Stomach (tissue), 8 donors: ENCODE measurements at regions not wholly inside any gene's neighbourhood (a gene's known extent, or its start where the extent isn't known, plus 50 kb on each side); places are given as distances from the start of the nearest gene placed in this dataset.
"Not testable (repeated sequence)": the region's sequence is repeated elsewhere in the genome, so short reads cannot be mapped to it uniquely, and the experiment has no call there.

ENCODE experiments used
- DNase-seq, 2 donors: peaks; one replicate each; pipeline versions ENCODE4 v3.0.0 to v3.0.0-alpha.2; 2013 to 2019
- H3K27ac ChIP-seq, 5 donors: fragments of 200-600 bp in 4 of 5; sonication (generic) in 4 of 5; one replicate each; pipeline ENCODE4 v1.5.1; 2013 to 2019; ENCODE audit warnings: mild to moderate bottlenecking in 1 of 5, moderate library complexity in 1 of 5
- H3K27me3 ChIP-seq, 3 donors: fragments of 200-600 bp; sonication (generic); one replicate each; pipeline ENCODE4 v1.5.1; 2017 to 2019; ENCODE audit warnings: mixed run types in 1 of 3
- H3K36me3 ChIP-seq, 4 donors: fragments of 200-600 bp; sonication (generic); 1 replicate in 3 of 4; 2 replicates in 1 of 4; pipeline ENCODE4 v1.5.1; 2016 to 2019
- H3K4me1 ChIP-seq, 4 donors: fragments of 200-600 bp; sonication (generic); one replicate each; pipeline ENCODE4 v1.5.1; 2016 to 2019
- H3K4me3 ChIP-seq, 4 donors: fragments of 200-600 bp; sonication (generic) in 3 of 4; one replicate each; pipeline ENCODE4 v1.5.1; 2016 to 2019; ENCODE audit warnings: mild to moderate bottlenecking in 1 of 4
- H3K9me3 ChIP-seq, 4 donors: fragments of 200-600 bp; sonication (generic); one replicate each; pipeline ENCODE4 v1.5.1; 2016 to 2019
- EP300 ChIP-seq: sonication (generic); formaldehyde crosslinking; IDR thresholded peaks from one replicate; pipeline ENCODE4 v1.6.1; 2017; ENCODE audit warnings: antibody characterized with exemption
- POLR2A ChIP-seq, 4 donors: fragments of 450-650 bp; IDR thresholded peaks; one replicate each; pipeline ENCODE4 v1.6.1; 2016; ENCODE audit warnings: antibody characterized with exemption in 4 of 4, control low read depth in 2 of 4, mild to moderate bottlenecking in 1 of 4, moderate library complexity in 1 of 4
- POLR2AphosphoS5 ChIP-seq, 3 donors: sonication (generic); formaldehyde crosslinking; IDR thresholded peaks; one replicate each; pipeline ENCODE4 v1.6.1; 2016; ENCODE audit warnings: antibody characterized with exemption in 3 of 3
- WGBS, 5 donors: extraction: QIAGEN DNeasy Blood & Tissue Kit in 3 of 5; methylation state at CpG; one replicate each; pipeline versions ENCODE4 v1.1.5 to v1.1.7; 2013 to 2018; 5-methylcytosine and 5-hydroxymethylcytosine counted together
- intact Hi-C: fragments of 100-400 bp; cut with DNase I; formaldehyde crosslinking; loops from one replicate; pipeline ENCODE4 v1.15.1; 2023; ENCODE audit warnings: low total_unique reads
- TF ChIP-seq, protein P1 (sequence below), 7 experiments: fragments of 450-650 bp in 4 of 7; fragments of 200-600 bp in 3 of 7; sonication (generic) in 3 of 7; IDR thresholded peaks; one replicate each; pipeline ENCODE4 v1.5.1; 2016 to 2019; ENCODE audit warnings: antibody characterized with exemption in 7 of 7, control low read depth in 2 of 7, mild to moderate bottlenecking in 1 of 7
- donor health status: healthy with polysubstance abuse.
- donor health status: Bipolar disorder and iron deficiency.
- donor health status: healthy.

DNA sequence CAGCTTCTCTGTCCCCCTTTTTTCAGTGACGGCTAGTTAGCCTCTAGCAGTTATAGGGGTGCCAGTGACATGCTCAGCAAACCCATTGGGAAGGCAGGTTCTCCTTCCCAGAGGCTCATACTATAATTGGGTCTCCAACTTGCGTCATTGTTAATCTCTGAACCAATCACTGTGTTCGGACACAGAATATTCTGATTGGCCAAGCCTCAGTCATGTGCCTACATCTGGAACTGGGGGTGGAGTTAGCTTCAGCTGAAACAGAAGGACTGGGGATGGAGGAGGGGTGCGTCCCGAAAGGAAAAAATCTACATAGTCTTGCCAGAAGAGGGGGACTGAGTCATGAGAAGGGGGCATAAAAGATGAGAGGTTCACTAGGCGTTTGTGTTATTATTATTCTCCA, 165.6 kb downstream of the SUDS3 start:
- Histone ChIP-seq H3K36me3 (no peaks in the 10 kb centered on the region), H3K9me3 (no peaks in the 10 kb centered on the region), H3K27ac (no peak overlapping the region), H3K4me3 (no peak overlapping the region), H3K27me3 (no peaks in the 10 kb centered on the region), H3K4me1 (peaks cover 0 to 6% (median 0%) of the 10 kb centered on the region in 4 donors)
- DNase-seq, result no peak
- no peak for TF ChIP-seq POLR2A (IDR thresholded peaks at IDR 0.05)
- TF ChIP-seq POLR2AphosphoS5 (IDR thresholded peaks at IDR 0.05), result no peak
- no peak for TF ChIP-seq EP300
- TF ChIP-seq, protein P1, sequence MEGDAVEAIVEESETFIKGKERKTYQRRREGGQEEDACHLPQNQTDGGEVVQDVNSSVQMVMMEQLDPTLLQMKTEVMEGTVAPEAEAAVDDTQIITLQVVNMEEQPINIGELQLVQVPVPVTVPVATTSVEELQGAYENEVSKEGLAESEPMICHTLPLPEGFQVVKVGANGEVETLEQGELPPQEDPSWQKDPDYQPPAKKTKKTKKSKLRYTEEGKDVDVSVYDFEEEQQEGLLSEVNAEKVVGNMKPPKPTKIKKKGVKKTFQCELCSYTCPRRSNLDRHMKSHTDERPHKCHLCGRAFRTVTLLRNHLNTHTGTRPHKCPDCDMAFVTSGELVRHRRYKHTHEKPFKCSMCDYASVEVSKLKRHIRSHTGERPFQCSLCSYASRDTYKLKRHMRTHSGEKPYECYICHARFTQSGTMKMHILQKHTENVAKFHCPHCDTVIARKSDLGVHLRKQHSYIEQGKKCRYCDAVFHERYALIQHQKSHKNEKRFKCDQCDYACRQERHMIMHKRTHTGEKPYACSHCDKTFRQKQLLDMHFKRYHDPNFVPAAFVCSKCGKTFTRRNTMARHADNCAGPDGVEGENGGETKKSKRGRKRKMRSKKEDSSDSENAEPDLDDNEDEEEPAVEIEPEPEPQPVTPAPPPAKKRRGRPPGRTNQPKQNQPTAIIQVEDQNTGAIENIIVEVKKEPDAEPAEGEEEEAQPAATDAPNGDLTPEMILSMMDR (IDR thresholded peaks at IDR 0.05), result no peak
- intact Hi-C loops, result no loop called here
- 88 to 91% (median 88%) methylated on average over 6 of the region's 6 CpGs for WGBS, 5 donors

- Histone ChIP-seq H3K4me1 (peaks cover 0 to 6% (median 0%) of the 10 kb centered on the region in 4 donors), H3K27ac (no peak overlapping the region), H3K9me3 (peaks cover 0 to 8% (median 5%) of the 10 kb centered on the region in 4 donors), H3K4me3 (no peak overlapping the region), H3K27me3 (no peaks in the 10 kb centered on the region), H3K36me3 (no peaks in the 10 kb centered on the region)
- DNase-seq, result no peak
- intact Hi-C loops, result no loop called here
- TF ChIP-seq, protein P1 (IDR thresholded peaks at IDR 0.05), result no peak
- TF ChIP-seq EP300, result no peak
- no peak for TF ChIP-seq POLR2A (IDR thresholded peaks at IDR 0.05)
- TF ChIP-seq POLR2AphosphoS5 (IDR thresholded peaks at IDR 0.05), result no peak
- 81 to 92% (median 88%) methylated on average over 4 of the region's 4 CpGs for WGBS, 5 donors
Measured at GRCh38 chr12:118543651-118544050, 167.3 kb downstream of the SUDS3 start.

DNA sequence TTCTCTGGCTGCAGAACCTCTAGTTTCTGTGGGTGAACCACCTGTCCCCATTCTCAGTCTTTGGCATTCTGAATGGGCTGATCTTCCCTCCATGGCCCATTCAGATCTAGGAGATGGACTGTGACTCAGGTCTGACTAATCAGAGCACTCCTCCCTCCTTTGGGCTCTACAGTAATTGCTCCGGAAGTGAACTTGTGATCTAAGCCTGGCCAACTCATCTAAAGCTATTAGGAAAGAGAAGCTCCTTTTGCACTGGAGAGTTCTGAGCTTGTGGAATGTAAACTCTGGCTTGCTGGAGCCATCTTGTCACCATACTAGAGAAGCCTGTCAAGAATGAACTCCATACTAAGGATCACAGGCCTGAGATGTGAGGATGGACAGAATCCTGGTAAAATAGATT, 168.2 kb downstream of the SUDS3 start:
- Histone ChIP-seq H3K9me3 (peaks cover 0 to 8% (median 5%) of the 10 kb centered on the region in 4 donors), H3K27me3 (no peaks in the 10 kb centered on the region), H3K36me3 (no peaks in the 10 kb centered on the region), H3K27ac (no peak overlapping the region), H3K4me1 (peaks cover 0 to 6% (median 0%) of the 10 kb centered on the region in 4 donors), H3K4me3 (no peak overlapping the region)
- DNase-seq, result no peak
- intact Hi-C loops, result no loop called here
- peak in 1 of 3 donors; percentile 46 for TF ChIP-seq POLR2AphosphoS5 (IDR thresholded peaks at IDR 0.05)
- TF ChIP-seq EP300, result no peak
- WGBS, 5 donors, result 50 to 69% (median 58%) methylated on average over 1 of the region's 1 CpG

- DNase-seq, H3K27me3 ChIP-seq, H3K4me3 ChIP-seq, H3K4me1 ChIP-seq, H3K9me3 ChIP-seq, H3K36me3 ChIP-seq, intact Hi-C loops, H3K27ac ChIP-seq: not testable (repeated sequence)
- 93 to 97% (median 97%) methylated on average over 6 of the region's 6 CpGs for WGBS, 5 donors
Measured at GRCh38 chr12:118547606-118548005, 171.3 kb downstream of the SUDS3 start.

- peaks cover 0 to 6% (median 0%) of the 10 kb centered on the region in 4 donors for H3K4me1 ChIP-seq
- H3K27me3 ChIP-seq, result no peaks in the 10 kb centered on the region
- intact Hi-C loops, result no loop called here
- peaks cover 0 to 8% (median 5%) of the 10 kb centered on the region in 4 donors for H3K9me3 ChIP-seq
- TF ChIP-seq, protein P1 (IDR thresholded peaks at IDR 0.05), result no peak
- TF ChIP-seq POLR2AphosphoS5 (IDR thresholded peaks at IDR 0.05), result no peak
- TF ChIP-seq POLR2A (IDR thresholded peaks at IDR 0.05), result no peak
- no peak for TF ChIP-seq EP300
- WGBS, 5 donors, result 73 to 80% (median 76%) methylated on average over 4 of the region's 4 CpGs
- H3K4me3 ChIP-seq, result no peak overlapping the region
- DNase-seq, result no peak
- no peak overlapping the region for H3K27ac ChIP-seq
- H3K36me3 ChIP-seq, result no peaks in the 10 kb centered on the region
Measured at GRCh38 chr12:118548887-118549509, 172.6 kb downstream of the SUDS3 start.
